HG03457 (cell line): ENCODE measurements at regions not wholly inside any gene's neighbourhood (a gene's known extent, or its start where the extent isn't known, plus 50 kb on each side); places are given as distances from the start of the nearest gene placed in this dataset.
"Not testable (repeated sequence)": the region's sequence is repeated elsewhere in the genome, so short reads cannot be mapped to it uniquely, and the experiment has no call there.

ENCODE experiments used
- ATAC-seq: cut with Tn5 transposase; IDR thresholded peaks from one replicate; pipeline ENCODE4 v1.9.1; 2021; ENCODE audit warnings: moderate number of reproducible peaks; ENCODE audit not compliant: unreplicated experiment

DNA sequence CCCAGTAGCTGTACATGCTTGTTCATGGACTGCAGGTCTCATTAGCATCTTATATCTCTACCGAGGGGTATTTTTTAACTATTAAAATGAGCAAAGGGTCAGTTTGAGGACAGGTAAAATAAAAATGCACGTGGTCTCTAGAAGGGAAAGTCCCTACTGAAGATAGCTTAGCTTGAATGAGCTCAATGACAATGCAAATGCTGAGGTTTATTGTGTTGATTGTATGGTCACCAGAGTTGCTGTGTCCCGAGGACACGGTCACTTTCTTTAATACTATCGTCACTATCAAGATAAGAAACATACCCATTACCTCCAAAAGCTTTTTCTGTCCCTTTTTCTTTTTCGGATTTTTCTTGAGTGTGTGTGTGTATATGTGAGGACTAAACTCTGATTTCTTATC, 250.5 kb upstream of the PRKX start:
- ATAC-seq: no peak

GRCh38 chrX:3962511-3963311, 249.3 kb upstream of the PRKX start:
- ATAC-seq: no peak

DNA sequence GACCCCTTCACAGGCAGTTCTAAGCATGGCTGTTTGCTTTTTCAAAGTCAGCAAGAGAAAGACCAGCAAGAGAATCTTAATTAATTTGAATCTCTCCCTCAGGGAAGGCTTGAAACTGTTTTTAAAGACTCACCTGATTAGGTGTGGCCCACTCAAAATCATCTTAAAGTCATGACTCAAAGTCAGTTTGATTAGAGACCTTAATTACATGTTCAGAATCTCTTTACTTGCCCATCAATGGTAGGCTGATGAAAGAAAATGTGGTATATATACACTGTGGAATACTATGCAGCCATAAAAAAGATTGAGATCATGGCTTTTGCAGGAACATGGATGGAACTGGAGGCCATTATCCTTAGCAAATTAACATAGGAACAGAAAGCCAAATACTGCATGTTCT, 247.5 kb upstream of the PRKX start:
- no peak for ATAC-seq

DNA sequence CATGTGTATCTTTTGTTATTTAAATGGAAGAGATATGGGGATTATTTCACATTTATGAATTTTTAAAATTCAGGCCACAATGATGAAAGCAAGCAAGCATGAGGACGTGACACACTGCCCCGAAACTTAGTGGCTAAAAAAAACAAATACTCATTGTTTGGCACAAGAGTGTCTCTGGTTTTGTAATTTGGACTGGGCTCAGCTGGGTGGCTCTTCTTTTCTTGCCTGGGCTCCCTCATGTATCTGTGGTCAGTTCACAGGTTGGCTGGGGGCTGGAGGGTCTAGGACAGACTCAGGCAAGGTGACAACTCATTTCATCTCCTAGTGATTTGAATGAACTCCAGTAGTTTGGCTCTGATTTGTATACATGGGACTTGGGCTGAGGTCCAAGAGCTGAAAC, 238.4 kb upstream of the PRKX start:
- no peak for ATAC-seq

- ATAC-seq: no peak
Measured at GRCh38 chrX:3950373-3950772, 236.9 kb upstream of the PRKX start.

- ATAC-seq: no peak
Measured at GRCh38 chrX:3943965-3944364, 230.5 kb upstream of the PRKX start.

DNA sequence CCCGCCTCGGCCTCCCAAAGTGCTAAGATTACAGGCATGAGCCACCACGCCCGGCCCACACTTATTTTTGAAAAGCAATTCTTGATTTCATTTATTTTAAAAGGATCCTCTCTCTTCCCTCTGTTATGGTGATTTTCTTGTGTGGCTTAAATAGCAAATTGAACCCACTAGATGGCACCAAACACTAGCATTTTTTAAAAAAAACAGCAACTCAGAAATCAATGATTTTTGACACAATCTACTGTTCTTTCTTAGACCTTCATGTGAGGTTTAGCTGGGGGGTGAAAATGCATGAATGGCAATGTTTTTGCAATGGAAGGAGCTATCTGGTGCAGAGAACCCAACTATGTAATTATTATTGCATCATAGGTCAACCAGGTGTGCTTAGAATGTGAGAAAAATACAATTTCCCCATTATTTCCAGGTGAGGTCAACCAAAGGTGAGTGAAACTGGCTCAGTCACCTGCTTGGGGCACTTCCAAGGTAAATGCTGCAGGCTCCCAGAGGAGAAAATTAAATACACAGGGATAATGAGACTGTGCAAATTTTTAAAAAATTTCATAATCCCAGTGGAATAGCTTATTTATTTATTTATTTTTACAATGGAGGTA, 226.7 kb upstream of the PRKX start:
- ATAC-seq: no peak

- no peak for ATAC-seq
Measured at GRCh38 chrX:3938587-3938986, 225.1 kb upstream of the PRKX start.

GRCh38 chrX:3935196-3935595, 221.7 kb upstream of the PRKX start:
- ATAC-seq: not testable (repeated sequence)

- ATAC-seq: peak; percentile 99
Measured at GRCh38 chrX:3920424-3921017, 207.1 kb upstream of the PRKX start.

DNA sequence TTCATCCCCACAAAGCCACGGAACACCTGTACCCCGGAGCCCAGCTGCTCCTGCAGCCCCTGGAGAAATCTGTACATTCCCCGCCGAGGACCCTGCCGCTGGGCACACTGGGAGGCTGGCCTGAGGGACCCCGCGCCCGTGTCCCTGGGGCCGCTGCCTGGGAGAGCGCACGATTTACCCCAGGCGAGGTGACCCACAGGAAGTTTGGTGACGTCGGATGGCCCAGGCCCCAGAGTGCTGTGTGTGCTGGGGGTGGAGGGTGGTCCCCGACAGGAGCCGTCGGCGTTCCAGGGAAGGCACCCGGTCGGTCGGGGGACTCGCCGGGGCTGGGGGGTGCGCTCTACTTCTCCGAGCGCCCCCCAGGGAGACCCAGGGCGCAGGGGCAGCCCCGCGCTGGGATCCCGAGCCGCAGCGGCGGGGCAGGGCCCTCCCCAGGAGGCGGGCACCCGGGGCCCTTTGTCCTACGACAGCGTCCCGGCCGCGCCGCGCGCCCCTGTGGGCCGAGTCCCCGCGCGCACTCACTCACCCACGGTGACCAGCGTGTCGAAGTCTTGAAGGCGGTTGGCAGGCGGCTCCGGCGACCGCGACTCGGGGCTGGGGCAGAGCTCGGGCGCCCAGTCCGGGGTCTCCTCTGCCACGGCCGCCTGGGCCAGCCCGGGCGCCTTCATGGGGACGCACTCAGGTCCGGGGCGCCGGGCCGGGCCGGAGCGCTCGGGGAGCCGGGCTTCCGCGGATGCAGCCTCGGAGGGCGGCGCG, 206.4 kb upstream of the PRKX start:
- ATAC-seq: not testable (repeated sequence)

DNA sequence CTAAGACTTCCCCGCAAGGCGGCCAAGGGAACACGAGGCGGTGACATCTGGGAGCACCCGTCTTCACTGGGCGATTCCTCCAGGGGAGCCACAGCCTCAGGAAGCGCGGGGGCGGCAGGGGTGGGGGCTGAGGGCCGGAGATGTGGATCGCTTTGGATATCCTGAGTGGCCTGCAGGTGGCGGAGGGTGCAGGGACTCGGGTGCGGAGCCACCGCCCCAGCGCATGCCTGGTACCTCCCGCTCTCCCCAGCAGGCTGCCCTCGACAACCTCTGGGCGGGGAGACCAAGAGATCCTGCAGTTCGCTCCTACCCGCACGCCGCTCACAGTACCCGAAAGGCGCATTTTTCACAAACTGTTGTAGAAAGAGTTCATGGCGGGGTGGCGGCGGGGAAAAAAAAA, 201.4 kb upstream of the PRKX start:
- not testable (repeated sequence) for ATAC-seq

DNA sequence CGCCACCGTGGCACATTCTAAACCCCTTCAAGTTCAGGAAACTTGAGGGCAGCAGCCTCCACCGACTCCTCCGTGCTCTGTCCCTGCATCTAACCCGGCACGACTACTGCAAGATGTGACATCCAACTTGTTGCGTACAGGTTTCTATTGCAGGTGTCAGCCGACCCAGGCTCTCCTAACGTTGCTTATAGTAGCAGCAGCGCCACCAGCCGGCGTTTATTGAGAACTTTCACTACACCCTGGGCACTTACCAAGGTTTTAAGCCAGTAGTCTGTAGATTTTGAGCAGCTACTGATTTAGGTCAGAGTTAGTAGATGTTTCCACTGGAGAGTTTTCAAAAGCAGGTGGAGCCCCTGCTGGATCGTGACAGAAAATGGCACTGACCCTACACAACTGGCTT, 200.6 kb upstream of the PRKX start:
- not testable (repeated sequence) for ATAC-seq

GRCh38 chrX:3911012-3911411, 197.6 kb upstream of the PRKX start:
- not testable (repeated sequence) for ATAC-seq

GRCh38 chrX:3910611-3911010, 197.2 kb upstream of the PRKX start:
- ATAC-seq: not testable (repeated sequence)

- not testable (repeated sequence) for ATAC-seq
Measured at GRCh38 chrX:3905522-3906258, 192.2 kb upstream of the PRKX start.

- ATAC-seq: not testable (repeated sequence)
Measured at GRCh38 chrX:3902222-3902621, 188.8 kb upstream of the PRKX start.

- ATAC-seq: not testable (repeated sequence)
Measured at GRCh38 chrX:3896755-3897154, 183.3 kb upstream of the PRKX start.

- not testable (repeated sequence) for ATAC-seq
Measured at GRCh38 chrX:3882553-3882920, 169.1 kb upstream of the PRKX start.

DNA sequence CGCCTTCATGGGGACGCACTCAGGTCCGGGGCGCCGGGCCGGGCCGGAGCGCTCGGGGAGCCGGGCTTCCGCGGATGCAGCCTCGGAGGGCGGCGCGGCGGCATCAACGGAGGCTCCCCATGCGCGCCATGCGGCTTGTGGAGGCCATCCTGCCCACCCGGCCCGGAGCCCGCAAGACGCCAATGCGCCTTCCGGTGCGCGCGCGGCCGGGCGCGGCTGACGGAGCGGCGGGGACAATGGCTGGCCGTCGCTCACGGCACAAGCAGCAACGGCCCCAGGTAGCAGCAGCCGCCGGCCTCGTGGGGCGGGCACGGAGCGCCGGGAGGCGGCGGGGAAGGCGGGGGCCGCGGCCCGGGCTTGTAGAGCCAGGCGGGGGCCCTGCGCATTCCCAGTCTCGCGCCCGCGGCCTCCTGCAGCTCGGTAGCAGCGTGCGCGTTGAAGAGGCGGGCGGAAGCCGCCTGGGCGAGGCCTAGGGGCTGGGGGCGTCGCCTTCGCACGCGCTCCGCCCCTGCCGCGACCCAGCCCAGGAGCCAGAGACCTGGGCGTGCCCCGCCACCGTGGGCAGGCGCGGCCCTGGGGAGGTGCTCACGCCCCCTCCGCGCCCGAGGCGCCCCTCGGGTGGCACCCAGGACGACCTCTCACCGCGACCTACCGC, 168.6 kb upstream of the PRKX start:
- ATAC-seq: peak; percentile 95
